ENCODE measurements at regions not wholly inside any gene's neighbourhood (a gene's known extent, or its start where the extent isn't known, plus 50 kb on each side); places are given as distances from the start of the nearest gene placed in this dataset.
"Not testable (repeated sequence)": the region's sequence is repeated elsewhere in the genome, so short reads cannot be mapped to it uniquely, and the experiment has no call there.

- Mint-ChIP-seq H3K4me3 (no peak overlapping the region), H3K27ac (ENCODE audit: low read depth) (no peak overlapping the region)
- DNase-seq (ENCODE audit: low spot score in 2 of 2): no peak
These were observed 1275.0 kb upstream of the CDH9 start for GRCh38 chr5:28313321-28313951.

GRCh38 chr5:28310696-28311095, 1272.3 kb upstream of the CDH9 start:
- Mint-ChIP-seq H3K36me3 (ENCODE audit: insufficient read depth) (peaks cover 2% of the 10 kb centered on the region), H3K4me3 (no peak overlapping the region), H3K27me3 (no peaks in the 10 kb centered on the region), H3K4me1 (no peaks in the 10 kb centered on the region), H3K27ac (ENCODE audit: low read depth) (no peak overlapping the region), H3K9me3 (no peaks in the 10 kb centered on the region)
- DNase-seq (ENCODE audit: low spot score in 2 of 2) (no peak), ATAC-seq (replicated peaks; ENCODE audit: extremely low read depth, poor library complexity, severe bottlenecking) (no peak)

More at GRCh38 chr5:28313321-28313951, 1275.0 kb upstream of the CDH9 start:
- Mint-ChIP-seq H3K36me3 (ENCODE audit: insufficient read depth) (peaks cover 2% of the 10 kb centered on the region), H3K4me1 (no peaks in the 10 kb centered on the region), H3K9me3 (peaks cover 8% of the 10 kb centered on the region), H3K27me3 (no peaks in the 10 kb centered on the region)
- no peak for ATAC-seq (replicated peaks; ENCODE audit: extremely low read depth, poor library complexity, severe bottlenecking)

GRCh38 chr5:28305891-28306290, 1267.5 kb upstream of the CDH9 start:
- no peak overlapping the region for H3K27ac Mint-ChIP-seq (ENCODE audit: low read depth)
- no peaks in the 10 kb centered on the region for H3K9me3 Mint-ChIP-seq
- peaks cover 2% of the 10 kb centered on the region for H3K36me3 Mint-ChIP-seq (ENCODE audit: insufficient read depth)
- DNase-seq (ENCODE audit: low spot score in 2 of 2): no peak
- H3K27me3 Mint-ChIP-seq: no peaks in the 10 kb centered on the region
- H3K4me1 Mint-ChIP-seq: no peaks in the 10 kb centered on the region
- ATAC-seq (replicated peaks; ENCODE audit: extremely low read depth, poor library complexity, severe bottlenecking): no peak
- H3K4me3 Mint-ChIP-seq: no peak overlapping the region

GRCh38 chr5:28301712-28302111, 1263.3 kb upstream of the CDH9 start:
- Mint-ChIP-seq H3K9me3 (no peaks in the 10 kb centered on the region), H3K27me3 (no peaks in the 10 kb centered on the region), H3K36me3 (ENCODE audit: insufficient read depth) (no peaks in the 10 kb centered on the region), H3K4me1 (no peaks in the 10 kb centered on the region), H3K4me3 (no peak overlapping the region), H3K27ac (ENCODE audit: low read depth) (no peak overlapping the region)
- DNase-seq (ENCODE audit: low spot score in 2 of 2): no peak
- no peak for ATAC-seq (replicated peaks; ENCODE audit: extremely low read depth, poor library complexity, severe bottlenecking)

- H3K36me3 Mint-ChIP-seq (ENCODE audit: insufficient read depth): no peaks in the 10 kb centered on the region
- DNase-seq (ENCODE audit: low spot score in 2 of 2) (no peak), ATAC-seq (replicated peaks; ENCODE audit: extremely low read depth, poor library complexity, severe bottlenecking) (no peak)
- H3K4me3 Mint-ChIP-seq: no peak overlapping the region
- H3K27ac Mint-ChIP-seq (ENCODE audit: low read depth): no peak overlapping the region
- H3K9me3 Mint-ChIP-seq: peaks cover 11% of the 10 kb centered on the region
- no peaks in the 10 kb centered on the region for H3K4me1 Mint-ChIP-seq
- no peaks in the 10 kb centered on the region for H3K27me3 Mint-ChIP-seq
These were observed 1258.0 kb upstream of the CDH9 start for GRCh38 chr5:28296254-28297013.

GRCh38 chr5:28287021-28287420, 1248.6 kb upstream of the CDH9 start:
- not testable (repeated sequence) for H3K27me3 Mint-ChIP-seq; H3K4me3 Mint-ChIP-seq; H3K9me3 Mint-ChIP-seq; H3K27ac Mint-ChIP-seq (ENCODE audit: low read depth); ATAC-seq (replicated peaks; ENCODE audit: extremely low read depth, poor library complexity, severe bottlenecking); DNase-seq (ENCODE audit: low spot score in 2 of 2); H3K36me3 Mint-ChIP-seq (ENCODE audit: insufficient read depth); H3K4me1 Mint-ChIP-seq

- Mint-ChIP-seq H3K9me3 (no peaks in the 10 kb centered on the region), H3K4me1 (no peaks in the 10 kb centered on the region), H3K36me3 (ENCODE audit: insufficient read depth) (peaks cover 1% of the 10 kb centered on the region), H3K4me3 (no peak overlapping the region), H3K27ac (ENCODE audit: low read depth) (no peak overlapping the region), H3K27me3 (no peaks in the 10 kb centered on the region)
- no peak for ATAC-seq (replicated peaks; ENCODE audit: extremely low read depth, poor library complexity, severe bottlenecking)
- DNase-seq (ENCODE audit: low spot score in 2 of 2): no peak
These were observed 1248.2 kb upstream of the CDH9 start for GRCh38 chr5:28286566-28286965.

GRCh38 chr5:28284788-28285187, 1246.4 kb upstream of the CDH9 start:
- Mint-ChIP-seq H3K36me3 (ENCODE audit: insufficient read depth) (peaks cover 1% of the 10 kb centered on the region), H3K27ac (ENCODE audit: low read depth) (no peak overlapping the region), H3K9me3 (no peaks in the 10 kb centered on the region), H3K27me3 (no peaks in the 10 kb centered on the region), H3K4me3 (no peak overlapping the region), H3K4me1 (no peaks in the 10 kb centered on the region)
- DNase-seq (ENCODE audit: low spot score in 2 of 2) (no peak), ATAC-seq (replicated peaks; ENCODE audit: extremely low read depth, poor library complexity, severe bottlenecking) (no peak)

GRCh38 chr5:28281351-28281750, 1243.0 kb upstream of the CDH9 start:
- Mint-ChIP-seq H3K36me3 (ENCODE audit: insufficient read depth) (no peaks in the 10 kb centered on the region), H3K4me3 (no peak overlapping the region), H3K27ac (ENCODE audit: low read depth) (no peak overlapping the region), H3K27me3 (no peaks in the 10 kb centered on the region), H3K9me3 (no peaks in the 10 kb centered on the region), H3K4me1 (no peaks in the 10 kb centered on the region)
- ATAC-seq (replicated peaks; ENCODE audit: extremely low read depth, poor library complexity, severe bottlenecking): no peak
- DNase-seq (ENCODE audit: low spot score in 2 of 2): no peak

GRCh38 chr5:28275931-28276330, 1237.5 kb upstream of the CDH9 start:
- DNase-seq (ENCODE audit: low spot score in 2 of 2): no peak
- H3K9me3 Mint-ChIP-seq: peaks cover 11% of the 10 kb centered on the region
- no peaks in the 10 kb centered on the region for H3K27me3 Mint-ChIP-seq
- no peak overlapping the region for H3K4me3 Mint-ChIP-seq
- no peak for ATAC-seq (replicated peaks; ENCODE audit: extremely low read depth, poor library complexity, severe bottlenecking)
- no peaks in the 10 kb centered on the region for H3K4me1 Mint-ChIP-seq
- H3K36me3 Mint-ChIP-seq (ENCODE audit: insufficient read depth): no peaks in the 10 kb centered on the region
- no peak overlapping the region for H3K27ac Mint-ChIP-seq (ENCODE audit: low read depth)

GRCh38 chr5:28269978-28270377, 1231.6 kb upstream of the CDH9 start:
- Mint-ChIP-seq H3K9me3 (peaks cover 12% of the 10 kb centered on the region), H3K4me1 (no peaks in the 10 kb centered on the region), H3K27me3 (no peaks in the 10 kb centered on the region), H3K4me3 (no peak overlapping the region), H3K36me3 (ENCODE audit: insufficient read depth) (no peaks in the 10 kb centered on the region), H3K27ac (ENCODE audit: low read depth) (no peak overlapping the region)
- no peak for DNase-seq (ENCODE audit: low spot score in 2 of 2)
- no peak for ATAC-seq (replicated peaks; ENCODE audit: extremely low read depth, poor library complexity, severe bottlenecking)

- Mint-ChIP-seq H3K9me3 (peaks cover 6% of the 10 kb centered on the region), H3K4me3 (no peak overlapping the region), H3K27me3 (no peaks in the 10 kb centered on the region), H3K36me3 (ENCODE audit: insufficient read depth) (no peaks in the 10 kb centered on the region), H3K4me1 (no peaks in the 10 kb centered on the region), H3K27ac (ENCODE audit: low read depth) (no peak overlapping the region)
- ATAC-seq (replicated peaks; ENCODE audit: extremely low read depth, poor library complexity, severe bottlenecking): no peak
- DNase-seq (ENCODE audit: low spot score in 2 of 2): no peak
These were observed 1227.5 kb upstream of the CDH9 start for GRCh38 chr5:28265877-28266276.

- ATAC-seq (replicated peaks; ENCODE audit: extremely low read depth, poor library complexity, severe bottlenecking): no peak
- no peak for DNase-seq (ENCODE audit: low spot score in 2 of 2)
- Mint-ChIP-seq H3K27me3 (no peaks in the 10 kb centered on the region), H3K9me3 (peaks cover 31% of the 10 kb centered on the region), H3K36me3 (ENCODE audit: insufficient read depth) (no peaks in the 10 kb centered on the region), H3K27ac (ENCODE audit: low read depth) (no peak overlapping the region), H3K4me1 (no peaks in the 10 kb centered on the region), H3K4me3 (no peak overlapping the region)
These were observed 1216.5 kb upstream of the CDH9 start for GRCh38 chr5:28254846-28255245.
